ENCODE measurements at regions not wholly inside any gene's neighbourhood (a gene's known extent, or its start where the extent isn't known, plus 50 kb on each side); places are given as distances from the start of the nearest gene placed in this dataset.

DNA sequence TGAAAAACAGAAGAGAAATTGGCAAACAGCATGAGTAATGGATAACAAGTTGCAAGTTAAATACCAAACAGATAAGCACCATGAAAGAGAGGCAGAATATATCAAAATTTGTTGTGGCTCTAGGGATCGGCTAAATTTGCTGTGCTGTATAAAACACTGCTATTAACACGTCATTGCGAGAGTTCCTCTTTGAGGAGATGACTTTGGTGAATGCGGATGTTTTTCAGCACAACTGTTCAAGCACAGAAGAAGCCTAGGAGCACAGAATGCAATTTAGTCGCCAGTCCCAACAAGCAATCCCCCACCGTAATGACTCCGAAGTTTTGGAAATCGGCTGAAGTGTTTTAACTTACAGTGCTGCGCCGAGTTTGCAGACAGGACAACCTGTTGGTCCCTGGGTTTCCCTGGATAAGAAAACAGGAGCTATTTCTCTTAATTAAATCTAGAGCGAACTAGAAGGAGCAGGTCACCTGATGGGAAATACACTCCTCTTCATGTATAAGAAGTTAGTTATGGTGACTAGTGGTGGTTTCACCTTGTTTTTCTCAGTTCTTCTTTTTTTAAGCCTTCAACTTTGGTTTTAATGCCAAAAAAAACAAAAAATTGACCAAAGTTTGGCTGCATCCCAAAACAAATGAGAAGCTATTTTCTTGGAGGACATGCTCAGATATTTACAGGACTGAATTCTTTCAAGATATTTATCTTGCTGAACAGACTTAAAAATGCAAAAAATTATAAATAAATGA lies 454.1 kb upstream of the SALL3 start:
- DNase-seq: no peak

DNA sequence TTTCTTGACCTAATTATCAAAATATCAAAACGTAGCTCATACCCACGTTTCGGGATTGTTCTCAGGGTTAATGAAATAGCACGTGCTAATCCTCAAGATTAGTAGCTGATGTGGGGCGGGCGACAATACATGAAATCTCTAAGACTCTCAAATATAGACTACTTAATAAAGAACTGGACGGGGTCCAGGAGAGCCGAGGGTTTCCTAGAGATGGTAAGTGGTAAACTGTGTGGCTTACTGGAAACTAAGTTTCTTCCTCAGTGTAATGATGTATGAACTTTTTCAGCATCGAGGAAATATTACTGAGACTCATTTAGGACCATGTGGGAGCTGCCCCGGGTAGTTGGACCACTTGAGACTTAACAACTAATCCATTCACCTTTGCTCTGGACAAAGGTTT lies 453.3 kb upstream of the SALL3 start:
- no peak for DNase-seq

DNA sequence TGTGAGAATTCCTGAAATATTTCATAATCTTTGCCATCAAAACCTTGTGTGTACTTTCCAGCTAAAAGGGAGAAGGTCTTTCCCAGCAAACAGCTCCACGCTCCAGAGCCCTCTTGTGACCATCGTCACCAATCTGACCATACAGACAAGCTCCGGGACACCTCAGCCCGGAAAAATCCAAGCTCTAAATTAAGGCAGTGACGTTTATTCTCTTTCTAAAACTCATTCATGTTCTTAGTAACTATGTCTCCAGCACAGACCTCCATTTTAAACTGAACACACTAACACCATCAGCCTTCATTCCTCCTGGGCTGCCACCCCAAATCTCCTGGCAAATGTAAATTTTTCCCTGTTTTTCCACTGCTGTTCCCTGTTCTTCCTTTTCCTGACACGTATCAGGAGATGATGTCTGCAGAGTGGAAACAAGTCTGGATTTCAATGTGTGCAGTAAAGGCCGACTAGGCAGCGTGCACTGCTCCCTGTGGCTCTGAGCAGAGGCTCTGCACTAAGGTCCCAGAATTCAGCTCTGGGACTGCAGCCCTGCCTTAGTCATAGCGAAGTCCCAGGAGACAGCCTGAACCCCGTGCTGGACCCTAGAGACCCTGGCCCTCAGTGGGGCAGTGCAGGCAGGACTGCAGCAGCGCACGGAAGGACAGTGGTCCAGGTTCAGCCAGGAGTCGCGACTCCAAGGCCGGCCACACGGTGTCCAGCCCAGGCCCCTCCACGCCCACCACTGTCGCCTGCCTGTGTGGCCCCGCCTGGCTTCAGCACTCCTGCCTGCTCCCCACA lies 452.5 kb upstream of the SALL3 start:
- DNase-seq: no peak

DNA sequence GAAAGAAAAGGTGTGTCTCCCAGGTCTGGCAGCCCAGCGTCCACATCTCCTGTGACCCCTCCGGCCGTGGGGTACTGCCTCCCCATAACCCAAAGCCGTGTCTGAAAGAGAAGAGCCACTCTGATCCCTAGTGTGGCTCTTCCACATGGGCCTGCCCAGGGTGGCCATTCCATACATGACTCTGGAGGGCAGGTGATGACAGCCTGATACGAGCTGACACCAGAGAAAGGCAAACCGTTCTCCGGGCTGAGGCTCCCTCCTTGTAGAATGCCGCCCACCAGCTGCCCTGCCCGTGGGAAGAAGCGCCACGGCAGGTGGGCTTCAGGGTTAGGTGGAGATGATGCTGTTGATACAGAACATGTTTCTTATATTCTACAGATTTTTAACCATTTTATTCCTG lies 451.6 kb upstream of the SALL3 start:
- no peak for DNase-seq

DNA sequence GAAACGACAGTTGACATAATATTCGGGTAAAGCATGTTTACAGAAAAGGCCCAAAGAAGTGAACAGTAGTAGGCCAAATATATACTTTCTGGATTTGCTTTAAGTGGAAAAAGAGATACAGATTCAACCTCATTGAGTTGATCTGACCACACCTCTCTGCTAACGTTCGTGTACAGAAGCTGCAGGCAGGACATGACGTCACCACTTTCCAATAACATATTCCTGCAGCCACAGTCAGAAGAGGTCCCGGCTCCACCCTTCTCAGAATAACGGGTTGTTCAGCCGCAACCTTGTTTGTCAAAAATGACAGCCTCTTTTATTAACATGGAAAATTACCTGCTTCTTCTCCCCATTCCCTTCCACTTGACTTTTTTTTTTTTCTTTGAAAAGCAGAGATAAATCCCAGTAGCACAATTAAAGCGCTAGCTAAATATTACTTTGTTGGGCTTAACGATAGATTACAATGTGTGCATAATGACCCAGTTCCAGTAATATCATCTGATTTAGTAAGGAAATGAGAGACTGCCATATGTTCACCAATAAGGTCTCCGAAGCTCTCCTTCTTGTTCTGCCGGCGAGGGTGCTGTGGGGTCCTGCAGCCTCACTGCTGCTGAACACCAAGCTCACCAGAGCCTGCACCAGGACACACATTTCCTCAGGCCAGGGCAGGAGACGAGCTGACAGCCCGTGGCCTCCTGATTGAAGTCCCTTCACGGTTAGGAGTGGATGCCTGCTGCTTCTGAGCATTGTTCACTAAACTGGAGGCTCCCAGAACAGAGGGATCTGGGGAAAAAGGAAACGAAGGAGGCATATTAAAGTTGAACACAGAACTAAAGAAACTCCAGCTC lies 451.0 kb upstream of the SALL3 start:
- DNase-seq: no peak

DNA sequence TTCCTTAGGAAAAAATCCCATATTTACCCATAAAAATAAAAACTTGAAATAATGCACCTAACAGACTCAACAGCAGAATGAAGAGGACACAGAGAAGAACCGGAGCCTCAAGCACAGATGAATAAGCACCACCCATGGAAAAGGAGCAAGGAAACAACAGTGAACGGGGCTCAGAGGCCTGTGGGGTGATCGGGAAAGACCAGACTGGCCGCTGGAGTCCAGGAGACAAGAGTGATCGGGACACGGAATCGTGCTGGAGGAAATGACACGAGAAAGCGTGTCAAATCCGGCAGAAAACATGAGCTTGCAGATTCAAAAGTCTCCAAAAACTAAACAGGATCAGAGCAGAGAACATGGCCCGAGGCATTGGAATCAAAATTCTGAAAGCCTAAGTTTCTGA lies 448.0 kb upstream of the SALL3 start:
- no peak for DNase-seq

DNA sequence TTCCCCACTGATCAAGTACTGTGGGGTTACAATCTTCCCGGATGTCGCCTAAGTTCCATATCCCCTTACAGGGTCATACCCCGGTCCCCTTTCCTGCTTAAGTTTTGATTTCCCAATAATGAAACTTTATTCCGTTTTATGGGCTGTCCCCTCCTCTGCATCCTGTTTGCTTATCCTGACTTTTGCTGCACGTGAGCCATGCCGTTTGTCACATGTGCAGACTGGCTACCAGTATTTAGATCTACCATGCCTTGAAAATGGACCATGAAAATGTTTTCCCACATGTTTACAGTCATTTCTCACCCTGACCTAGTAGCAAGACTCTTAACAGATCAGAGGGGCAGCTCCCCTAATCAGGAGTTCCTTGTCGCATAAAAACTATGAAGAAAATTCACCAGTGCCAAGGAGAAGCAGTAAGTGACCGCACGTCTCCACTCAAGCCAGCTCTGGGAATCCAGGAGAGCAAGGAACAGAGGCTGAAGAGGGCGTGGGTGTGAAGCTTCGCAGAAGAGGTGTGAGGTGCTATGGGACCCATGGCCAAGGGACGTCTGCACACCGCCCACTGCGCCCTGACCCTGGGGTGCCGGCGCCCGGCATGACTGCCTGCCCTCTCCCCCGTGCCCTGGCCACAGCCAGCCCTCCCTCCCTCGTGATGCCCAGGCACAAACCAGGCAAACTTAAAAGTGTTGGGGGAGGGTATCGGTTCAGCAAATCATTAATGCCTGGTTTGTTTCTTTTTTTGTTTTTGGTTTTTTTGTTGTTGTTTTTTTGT lies 440.8 kb upstream of the SALL3 start:
- DNase-seq: no peak

DNA sequence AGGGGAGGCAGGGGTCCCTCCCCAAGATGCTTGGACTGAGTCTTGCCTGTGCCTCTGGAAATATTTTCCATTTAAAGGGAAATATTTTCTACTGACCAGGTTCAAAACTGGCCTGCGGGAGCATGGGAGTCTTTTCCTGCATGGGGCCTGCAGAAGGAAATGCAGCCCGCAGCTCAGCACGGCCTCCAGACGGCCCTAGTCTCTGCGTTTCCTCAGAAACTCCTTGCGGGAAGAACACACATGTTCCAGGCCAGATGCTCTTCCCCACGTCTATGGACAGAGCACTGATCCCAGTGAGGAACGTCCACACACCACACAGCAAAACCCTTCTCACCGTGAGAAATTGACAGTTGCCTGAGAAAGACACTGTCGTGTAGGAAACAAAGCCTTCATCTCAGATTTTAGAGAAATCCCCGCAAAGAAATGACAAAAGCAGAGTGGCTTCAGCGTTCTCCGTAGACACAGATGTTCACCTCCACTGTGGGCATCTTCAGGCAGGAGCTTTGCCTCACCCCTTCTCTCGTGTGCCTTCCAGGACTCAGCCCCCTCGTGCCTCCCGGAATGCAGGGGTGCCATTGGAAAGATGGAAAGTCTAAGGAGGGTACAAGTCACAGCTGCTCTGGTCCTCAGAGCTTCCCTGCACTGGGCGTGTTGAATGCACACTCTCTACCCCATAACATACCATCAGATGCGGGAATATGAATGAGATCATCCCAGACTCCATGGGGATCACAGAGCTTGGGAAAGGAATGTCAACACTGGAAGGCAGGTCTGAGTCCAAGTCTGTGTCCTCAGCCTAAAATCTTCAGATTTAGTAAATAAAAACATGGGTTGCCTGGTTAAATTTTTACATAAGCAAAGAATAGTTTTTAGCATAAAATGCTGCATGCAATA lies 438.7 kb upstream of the SALL3 start:
- DNase-seq: no peak

DNA sequence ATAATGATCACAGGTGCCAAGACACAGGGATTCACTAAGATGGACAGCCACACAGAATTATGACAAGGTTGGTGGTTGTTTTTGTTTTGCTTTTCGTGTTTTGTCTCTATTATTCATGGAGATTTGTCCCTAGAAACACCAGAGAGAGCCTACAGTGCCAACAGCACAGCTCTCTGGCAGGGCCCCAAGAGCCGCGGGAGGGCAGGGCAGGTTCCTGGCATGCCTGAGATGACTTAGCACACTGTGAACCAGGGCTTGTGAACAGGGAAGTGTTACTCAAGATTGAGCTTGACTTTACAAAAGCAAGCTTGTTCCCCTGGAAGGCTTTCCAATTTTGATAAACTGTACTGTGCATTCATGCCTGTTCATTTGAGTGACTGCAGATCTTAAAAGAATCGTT lies 437.4 kb upstream of the SALL3 start:
- no peak for DNase-seq

DNA sequence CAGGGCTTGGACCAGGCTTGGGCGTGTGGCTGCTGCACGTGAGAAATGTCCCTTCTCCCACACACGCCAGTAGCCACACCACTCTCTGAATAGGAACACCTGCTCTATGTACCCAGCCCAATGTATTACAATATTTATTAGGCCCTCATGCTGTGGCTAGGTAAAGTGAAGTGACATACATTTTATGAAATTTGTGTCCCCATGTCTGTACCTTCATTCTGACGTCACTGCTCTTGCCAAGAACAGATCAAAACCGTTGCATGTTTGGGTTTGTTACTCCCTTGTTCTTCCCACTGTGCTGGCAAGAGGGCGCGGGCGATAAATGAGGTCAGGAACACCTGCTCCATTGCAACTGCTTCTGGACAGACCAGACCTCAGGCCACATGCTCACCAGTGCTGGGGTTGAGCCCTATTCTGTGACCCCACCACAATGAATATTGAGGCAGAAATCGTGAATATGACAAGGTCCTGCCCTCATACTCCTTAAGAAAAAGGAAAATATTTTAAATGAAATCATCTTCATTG lies 436.4 kb upstream of the SALL3 start:
- no peak for DNase-seq

DNA sequence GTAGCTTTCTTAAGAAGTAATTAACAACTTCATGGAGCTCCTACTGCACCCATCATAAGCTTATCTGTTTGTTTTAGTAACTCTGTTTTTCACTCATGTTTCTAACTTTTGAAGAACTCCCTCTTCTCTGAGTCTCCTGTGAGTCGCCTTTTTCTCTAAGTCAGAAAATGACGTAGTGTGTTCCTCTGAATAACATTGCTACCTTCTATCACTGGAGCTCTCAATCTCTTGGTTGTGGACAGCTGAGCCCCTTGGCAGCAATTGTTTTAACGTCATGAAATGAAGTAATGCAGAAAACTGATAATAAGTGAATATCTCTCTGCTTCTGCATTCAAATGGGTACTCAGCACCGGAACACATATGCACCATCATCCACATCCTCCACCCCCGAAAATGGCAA lies 433.3 kb upstream of the SALL3 start:
- DNase-seq: no peak

DNA sequence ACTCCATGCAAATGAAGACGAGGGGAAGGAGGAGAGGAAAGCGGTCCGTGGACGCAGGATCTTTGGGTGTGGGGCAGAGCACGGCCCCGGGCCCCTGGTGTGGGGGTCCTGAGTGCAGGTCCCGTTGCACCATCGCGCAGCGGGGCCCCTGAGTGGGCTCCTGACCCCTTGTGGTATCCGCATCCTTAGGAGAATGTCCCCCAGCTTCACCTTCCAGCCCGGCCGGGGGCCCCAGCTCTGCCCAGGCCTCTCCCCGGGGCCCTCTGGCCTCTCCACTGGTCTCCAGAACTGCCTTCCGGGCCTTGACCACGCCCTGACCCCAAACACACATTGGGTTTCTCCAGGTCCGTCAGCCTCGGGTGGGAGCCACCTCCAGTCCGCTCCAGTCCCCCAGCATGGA lies 431.8 kb upstream of the SALL3 start:
- DNase-seq: no peak

DNA sequence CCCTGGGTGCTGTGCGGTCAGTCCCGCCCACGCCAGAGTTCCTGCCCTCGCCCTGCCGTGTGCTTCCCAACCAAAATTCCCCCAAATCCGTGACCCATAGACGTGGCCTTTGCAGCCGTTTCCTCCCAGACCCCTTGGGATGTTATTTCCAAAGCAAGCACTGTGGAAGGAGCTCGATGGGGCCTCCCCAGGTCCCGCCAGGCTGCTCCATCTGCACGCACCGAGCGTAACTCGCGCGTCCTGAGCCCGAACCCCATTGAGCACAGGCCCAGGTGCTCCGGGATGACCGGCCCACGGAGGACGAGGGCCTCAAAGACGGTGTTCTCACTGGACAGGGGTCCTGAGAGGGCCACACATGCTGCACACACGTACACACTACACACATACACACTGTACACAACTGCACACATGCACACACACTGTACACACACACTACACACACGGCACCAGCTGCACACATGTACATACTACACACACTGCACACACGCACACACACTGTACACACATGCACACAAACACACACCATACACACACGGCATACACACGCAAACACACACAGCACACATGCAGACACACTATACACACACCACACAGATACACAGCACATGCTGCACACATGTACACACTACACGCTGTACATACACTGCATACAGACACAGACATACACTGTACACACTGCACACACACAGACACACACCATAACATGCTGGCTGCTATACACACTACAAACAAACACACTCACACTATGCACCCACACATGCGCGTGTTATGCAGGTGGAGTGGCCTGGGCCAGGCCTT lies 431.2 kb upstream of the SALL3 start:
- no peak for DNase-seq

DNA sequence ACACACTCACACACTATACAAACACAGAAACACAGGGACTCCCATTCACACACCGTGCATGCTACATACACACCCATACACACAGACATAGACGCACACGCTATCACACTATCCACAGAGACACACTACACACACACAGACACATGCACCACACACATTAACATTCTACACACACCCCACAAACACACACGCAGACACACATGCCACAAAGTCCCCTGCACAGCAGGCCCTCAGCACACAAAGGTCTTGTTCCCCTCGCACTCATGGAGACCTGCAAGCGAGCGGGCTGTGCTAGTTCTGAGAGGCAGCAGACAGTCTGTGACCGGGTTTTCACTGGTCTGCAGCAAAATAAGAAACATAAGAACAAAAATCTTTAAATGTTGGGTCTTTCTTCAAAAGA lies 429.6 kb upstream of the SALL3 start:
- DNase-seq: no peak

DNA sequence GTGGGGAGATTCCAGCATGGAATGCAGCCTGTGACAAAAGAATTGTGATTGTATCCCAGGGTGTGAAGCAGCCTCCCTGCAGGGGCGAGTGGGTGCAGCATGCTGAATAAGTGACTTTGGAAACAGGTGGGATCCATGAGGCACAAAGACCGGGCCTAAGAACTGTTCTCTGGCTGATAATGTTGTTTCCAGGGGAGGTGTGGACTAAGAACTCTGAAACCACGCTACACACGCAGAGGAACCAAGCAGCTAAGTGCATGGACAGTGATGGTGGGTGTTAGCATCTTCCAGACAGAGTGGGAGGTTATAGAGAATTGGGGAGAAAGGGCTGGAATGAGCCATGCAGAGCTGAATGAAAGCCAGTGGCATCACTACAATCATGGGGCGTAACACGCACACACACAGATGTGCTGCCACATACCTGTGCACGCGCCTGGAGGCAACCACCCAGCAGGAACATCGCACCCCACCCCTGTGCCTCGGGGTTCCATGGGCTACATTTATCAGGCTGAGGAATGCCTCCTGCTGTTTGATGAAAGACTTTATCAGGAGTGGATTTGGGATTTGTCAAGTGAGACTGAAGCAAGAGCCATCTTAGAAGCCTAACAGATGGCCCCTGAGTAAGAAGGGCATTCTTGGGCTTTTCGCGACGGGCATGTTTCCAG lies 424.5 kb upstream of the SALL3 start:
- no peak for DNase-seq

DNA sequence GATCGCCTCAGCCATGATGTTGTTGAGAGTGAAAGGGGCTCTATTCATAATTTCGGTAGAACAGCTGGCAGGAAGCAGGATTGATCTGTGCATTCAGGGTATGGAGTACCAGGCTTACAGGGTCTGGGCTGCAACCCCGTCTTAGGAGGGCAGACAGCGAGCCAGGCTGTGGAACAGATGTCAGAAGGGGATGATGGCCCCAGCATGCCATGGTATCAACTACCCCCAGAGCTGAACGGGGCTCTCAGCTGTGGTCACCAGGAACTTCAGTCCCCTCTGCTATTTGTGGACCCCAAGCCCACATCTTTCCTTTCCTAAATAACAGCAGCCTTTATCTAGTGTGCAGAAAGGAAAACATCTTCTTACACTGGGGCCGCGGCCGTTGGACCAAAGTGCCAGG lies 422.2 kb upstream of the SALL3 start:
- DNase-seq: no peak

DNA sequence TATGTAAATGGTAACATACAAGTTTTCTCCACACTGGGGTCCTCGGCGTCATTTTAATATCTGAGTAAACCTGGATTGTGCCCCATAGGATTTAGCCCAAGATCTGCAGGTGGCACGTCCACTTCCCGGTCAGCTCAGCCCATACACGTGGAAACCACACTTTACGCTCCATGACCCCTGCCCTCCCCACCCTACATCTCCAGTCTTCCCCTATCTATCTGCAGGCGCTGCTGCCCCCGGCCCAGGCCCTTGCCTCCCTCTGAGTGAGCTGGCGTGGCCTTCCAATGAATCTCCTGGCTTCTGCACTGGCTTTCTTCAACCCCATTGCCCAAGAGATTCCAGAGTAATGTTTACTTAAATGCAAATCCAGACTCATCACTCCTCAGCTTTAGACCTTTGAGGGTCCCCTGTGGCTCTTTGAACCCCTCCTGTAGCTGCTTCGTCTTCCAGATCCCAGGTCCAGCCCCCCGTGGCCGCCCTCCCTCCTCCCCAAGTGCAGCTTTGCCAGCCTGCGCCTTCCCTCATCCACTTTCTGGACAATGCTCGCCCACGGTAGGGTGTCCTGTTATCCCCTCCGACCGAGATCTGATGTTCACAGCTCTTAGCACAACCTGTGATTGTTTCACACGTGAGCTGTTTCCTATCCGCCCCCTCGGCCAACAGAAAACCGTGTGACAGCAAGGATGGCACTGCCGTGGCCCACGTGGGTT lies 421.4 kb upstream of the SALL3 start:
- no peak for DNase-seq

DNA sequence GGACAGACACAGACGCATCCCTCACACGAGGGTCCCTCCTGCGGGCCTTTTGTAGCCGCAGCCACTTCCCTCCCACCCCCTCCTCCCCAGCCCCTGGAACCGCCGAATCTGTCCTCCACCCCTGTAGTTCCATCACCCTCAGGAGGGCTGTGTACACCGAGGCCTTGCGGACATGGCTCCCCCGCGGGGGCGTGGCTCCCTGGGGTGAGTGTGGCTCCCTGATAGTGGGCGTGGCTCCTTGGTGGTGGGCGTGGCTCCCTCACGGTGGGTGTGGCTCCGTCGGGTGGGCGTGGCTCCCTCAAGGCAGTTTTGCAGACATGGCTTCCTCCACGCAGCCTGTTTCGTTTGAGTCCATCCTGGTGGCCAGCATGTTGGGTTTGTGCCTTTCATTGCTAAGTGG lies 420.7 kb upstream of the SALL3 start:
- DNase-seq: no peak

DNA sequence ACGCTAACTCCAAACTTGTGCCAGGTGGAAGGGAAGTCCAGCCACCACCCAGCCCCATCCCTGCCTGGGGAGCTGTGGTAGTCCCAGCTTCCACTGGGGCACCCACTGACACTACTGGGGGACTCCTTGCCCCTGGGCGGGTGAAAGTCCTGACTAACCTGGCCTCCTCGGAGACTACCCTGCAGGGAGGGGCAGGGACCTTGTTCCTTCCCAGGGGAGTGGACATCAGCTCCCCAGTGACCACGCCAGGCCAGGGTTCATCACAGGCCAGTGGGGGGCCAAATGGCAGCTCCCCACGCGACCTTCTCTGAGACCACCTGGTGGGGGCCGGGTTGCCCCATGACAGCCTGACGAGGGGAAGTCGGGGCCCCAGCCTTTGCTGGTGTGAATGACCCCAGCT lies 420.0 kb upstream of the SALL3 start:
- no peak for DNase-seq
